ENCODE measurements at regions not wholly inside any gene's neighbourhood (a gene's known extent, or its start where the extent isn't known, plus 50 kb on each side); places are given as distances from the start of the nearest gene placed in this dataset.
"Not testable (repeated sequence)": the region's sequence is repeated elsewhere in the genome, so short reads cannot be mapped to it uniquely, and the experiment has no call there.

DNA sequence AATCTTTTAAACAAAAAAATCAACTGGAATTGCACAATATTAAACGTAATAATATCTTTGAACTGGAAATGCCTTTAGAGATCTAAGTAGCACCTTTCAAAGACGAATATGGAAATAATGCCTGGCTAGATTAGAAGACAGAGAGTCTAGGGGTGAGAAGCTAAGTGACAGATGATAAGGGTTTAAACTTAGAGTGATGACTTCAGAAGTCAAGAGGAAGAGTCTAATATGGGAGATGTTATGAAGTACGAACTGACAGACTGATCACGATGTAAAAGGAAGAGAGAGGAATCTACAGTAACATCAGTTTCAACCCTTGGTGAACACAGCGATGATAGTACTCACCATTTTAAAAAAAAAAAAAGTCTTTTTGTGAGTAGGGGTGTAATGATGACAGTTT is 57.9 kb downstream of the HINT1 start:
- no peak for DNase-seq
- POLR2A ChIA-PET = interaction anchor here (0.7 kb wide), 1 partner anchor 235 kb away, joined by 4 read pairs; no protein-coding TSS in a partner anchor
- H3K36me3 ChIP-seq (ENCODE audit: control insufficient read depth in 4 of 4, insufficient read depth in 4 of 4, low read length in 3 of 4) = no peaks in the 10 kb centered on the region
- H3K4me1 ChIP-seq (ENCODE audit: control extremely low read depth in 1 of 4, control insufficient read depth in 4 of 4, insufficient read depth in 4 of 4, low read length in 3 of 4) = peaks cover 0 to 23% (median 6%) of the 10 kb centered on the region in 4 experiments
- H3K27me3 ChIP-seq (replicated peaks in 2 of 5; ENCODE audit: control insufficient read depth in 4 of 5, insufficient read depth in 5 of 5, low read length in 4 of 5) = no peaks in the 10 kb centered on the region
- no peaks in the 10 kb centered on the region for H3K9me3 ChIP-seq (ENCODE audit: control extremely low read depth in 1 of 5, control insufficient read depth in 4 of 5, insufficient read depth in 2 of 5, low read depth in 1 of 5, low read length in 4 of 5)
- no peak overlapping the region for H3K27ac ChIP-seq (ENCODE audit: insufficient read depth in 1 of 2, low read depth in 1 of 2, low read length in 2 of 2, poor library complexity in 1 of 2, severe bottlenecking in 2 of 2)
- 86% methylated on average over 4 of the region's 5 CpGs for WGBS (ENCODE audit: insufficient coverage)
- H3K4me3 ChIP-seq (ENCODE audit: control insufficient read depth in 1 of 7, extremely low read depth in 1 of 7, insufficient read depth in 4 of 7, low read depth in 2 of 7, low read length in 6 of 7) = no peak overlapping the region
- CTCF ChIA-PET = interaction anchor here (0.6 to 3.3 kb wide), 5 partner anchors 7 to 997 kb away, joined by 3 to 18 read pairs (median 3); no protein-coding TSS in a partner anchor

GRCh38 chr5:131104169-131104808 is 60.8 kb downstream of the HINT1 start:
- CTCF ChIA-PET = interaction anchor here (0.6 to 1.3 kb wide), 2 partner anchors 296 to 995 kb away, joined by 3 to 4 read pairs; no protein-coding TSS in a partner anchor
- WGBS (ENCODE audit: insufficient coverage) = no CpG with 5 or more reads among the region's 2 CpGs
- Histone ChIP-seq H3K27me3 (replicated peaks in 2 of 5; ENCODE audit: control insufficient read depth in 4 of 5, insufficient read depth in 5 of 5, low read length in 4 of 5) (no peaks in the 10 kb centered on the region), H3K36me3 (ENCODE audit: control insufficient read depth in 4 of 4, insufficient read depth in 4 of 4, low read length in 3 of 4) (no peaks in the 10 kb centered on the region), H3K4me3 (ENCODE audit: control insufficient read depth in 1 of 7, extremely low read depth in 1 of 7, insufficient read depth in 4 of 7, low read depth in 2 of 7, low read length in 6 of 7) (no peak overlapping the region), H3K27ac (ENCODE audit: insufficient read depth in 1 of 2, low read depth in 1 of 2, low read length in 2 of 2, poor library complexity in 1 of 2, severe bottlenecking in 2 of 2) (no peak overlapping the region), H3K4me1 (ENCODE audit: control extremely low read depth in 1 of 4, control insufficient read depth in 4 of 4, insufficient read depth in 4 of 4, low read length in 3 of 4) (peaks cover 0 to 23% (median 6%) of the 10 kb centered on the region in 4 experiments), H3K9me3 (ENCODE audit: control extremely low read depth in 1 of 5, control insufficient read depth in 4 of 5, insufficient read depth in 2 of 5, low read depth in 1 of 5, low read length in 4 of 5) (no peaks in the 10 kb centered on the region)
- peak; percentile 10 to 63 (median 60) for DNase-seq
- POLR2A ChIA-PET = no interaction called here

DNA sequence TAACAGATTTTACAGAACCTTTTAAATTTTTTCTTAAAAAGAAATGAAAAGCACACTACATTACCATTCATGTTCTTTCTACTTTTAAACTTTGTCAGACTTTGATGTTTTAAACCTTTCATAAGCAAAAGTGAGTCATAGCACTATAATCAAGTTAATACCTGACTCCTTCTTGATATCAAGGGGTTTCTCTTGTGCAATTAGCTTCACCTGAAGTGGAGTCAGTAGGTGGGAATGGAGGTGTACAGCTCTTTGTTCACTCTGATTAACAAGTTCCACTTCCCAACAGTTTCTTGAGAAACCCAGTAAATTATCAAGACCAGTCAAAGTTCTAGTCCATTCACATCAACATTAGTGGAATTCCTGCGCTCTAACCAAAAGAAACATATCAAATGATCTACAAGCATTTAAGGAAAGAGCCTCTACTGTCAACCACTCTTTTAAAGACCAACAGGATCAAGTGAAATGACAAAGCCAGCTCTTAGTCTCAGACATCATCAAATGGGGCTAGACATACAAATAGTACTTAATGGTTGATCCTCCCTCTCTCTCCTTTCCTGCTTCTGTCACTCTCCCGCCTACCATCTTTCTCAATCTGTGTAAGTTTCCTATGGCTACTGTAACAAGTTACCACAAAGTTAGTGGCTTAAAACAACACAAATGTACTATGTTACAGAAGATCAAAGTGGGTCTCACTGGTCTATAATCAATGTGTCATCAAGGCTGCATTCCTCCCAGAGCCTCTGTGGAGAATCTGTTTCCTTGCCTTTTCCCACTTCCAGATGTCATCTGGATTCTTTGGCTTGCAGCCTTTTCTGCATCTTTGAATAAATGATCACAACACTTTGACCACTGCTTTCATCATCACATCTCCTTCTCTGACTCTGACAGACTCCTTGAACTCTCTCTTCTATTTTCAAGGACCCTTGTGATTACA is 68.0 kb downstream of the HINT1 start:
- no peaks in the 10 kb centered on the region for H3K36me3 ChIP-seq (ENCODE audit: control insufficient read depth in 4 of 4, insufficient read depth in 4 of 4, low read length in 3 of 4)
- ChIA-PET POLR2A (no interaction called here), CTCF (no interaction called here)
- H3K27ac ChIP-seq (ENCODE audit: insufficient read depth in 1 of 2, low read depth in 1 of 2, low read length in 2 of 2, poor library complexity in 1 of 2, severe bottlenecking in 2 of 2) = no peak overlapping the region
- H3K4me3 ChIP-seq (ENCODE audit: control insufficient read depth in 1 of 7, extremely low read depth in 1 of 7, insufficient read depth in 4 of 7, low read depth in 2 of 7, low read length in 6 of 7) = no peak overlapping the region
- 84% methylated on average over 2 of the region's 2 CpGs for WGBS (ENCODE audit: insufficient coverage)
- no peaks in the 10 kb centered on the region for H3K9me3 ChIP-seq (ENCODE audit: control extremely low read depth in 1 of 5, control insufficient read depth in 4 of 5, insufficient read depth in 2 of 5, low read depth in 1 of 5, low read length in 4 of 5)
- no peak for DNase-seq
- H3K4me1 ChIP-seq (ENCODE audit: control extremely low read depth in 1 of 4, control insufficient read depth in 4 of 4, insufficient read depth in 4 of 4, low read length in 3 of 4) = no peaks in the 10 kb centered on the region
- H3K27me3 ChIP-seq (replicated peaks in 2 of 5; ENCODE audit: control insufficient read depth in 4 of 5, insufficient read depth in 5 of 5, low read length in 4 of 5) = no peaks in the 10 kb centered on the region

DNA sequence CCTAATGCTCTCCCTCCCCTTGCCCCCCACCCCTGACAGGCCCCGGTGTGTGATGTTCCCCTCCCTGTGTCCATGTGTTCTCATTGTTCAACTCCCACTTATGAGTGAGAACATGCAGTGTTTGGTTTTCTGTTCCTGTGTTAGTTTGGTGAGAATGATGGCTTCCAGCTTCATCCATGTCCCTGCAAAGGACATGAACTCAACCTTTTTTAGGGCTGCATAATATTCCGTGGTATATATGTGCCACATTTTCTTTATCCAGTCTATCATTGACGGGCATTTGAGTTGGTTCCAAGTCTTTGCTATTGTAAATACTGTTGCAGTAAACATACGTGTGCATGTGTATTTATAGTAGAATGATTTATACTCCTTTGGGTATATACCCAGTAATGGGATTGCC is 69.5 kb downstream of the HINT1 start:
- H3K4me1 ChIP-seq (ENCODE audit: control extremely low read depth in 1 of 4, control insufficient read depth in 4 of 4, insufficient read depth in 4 of 4, low read length in 3 of 4); H3K27ac ChIP-seq (ENCODE audit: insufficient read depth in 1 of 2, low read depth in 1 of 2, low read length in 2 of 2, poor library complexity in 1 of 2, severe bottlenecking in 2 of 2); H3K36me3 ChIP-seq (ENCODE audit: control insufficient read depth in 4 of 4, insufficient read depth in 4 of 4, low read length in 3 of 4); POLR2A ChIA-PET; CTCF ChIA-PET; H3K4me3 ChIP-seq (ENCODE audit: control insufficient read depth in 1 of 7, extremely low read depth in 1 of 7, insufficient read depth in 4 of 7, low read depth in 2 of 7, low read length in 6 of 7); H3K27me3 ChIP-seq (replicated peaks in 2 of 5; ENCODE audit: control insufficient read depth in 4 of 5, insufficient read depth in 5 of 5, low read length in 4 of 5); DNase-seq; H3K9me3 ChIP-seq (ENCODE audit: control extremely low read depth in 1 of 5, control insufficient read depth in 4 of 5, insufficient read depth in 2 of 5, low read depth in 1 of 5, low read length in 4 of 5): not testable (repeated sequence)
- 92% methylated on average over 2 of the region's 4 CpGs for WGBS (ENCODE audit: insufficient coverage)

GRCh38 chr5:131084436-131084835 is 80.6 kb downstream of the HINT1 start:
- DNase-seq = peak in 2 of 3 donors; percentile 33 to 44
- no peak overlapping the region for H3K27ac ChIP-seq (ENCODE audit: insufficient read depth in 1 of 2, low read depth in 1 of 2, low read length in 2 of 2, poor library complexity in 1 of 2, severe bottlenecking in 2 of 2)
- CTCF ChIA-PET = no interaction called here
- no peaks in the 10 kb centered on the region for H3K36me3 ChIP-seq (ENCODE audit: control insufficient read depth in 4 of 4, insufficient read depth in 4 of 4, low read length in 3 of 4)
- no CpG with 5 or more reads among the region's 3 CpGs for WGBS (ENCODE audit: insufficient coverage)
- H3K9me3 ChIP-seq (ENCODE audit: control extremely low read depth in 1 of 5, control insufficient read depth in 4 of 5, insufficient read depth in 2 of 5, low read depth in 1 of 5, low read length in 4 of 5) = peaks cover 0 to 8% (median 0%) of the 10 kb centered on the region in 5 experiments
- no peak overlapping the region for H3K4me3 ChIP-seq (ENCODE audit: control insufficient read depth in 1 of 7, extremely low read depth in 1 of 7, insufficient read depth in 4 of 7, low read depth in 2 of 7, low read length in 6 of 7)
- no peaks in the 10 kb centered on the region for H3K4me1 ChIP-seq (ENCODE audit: control extremely low read depth in 1 of 4, control insufficient read depth in 4 of 4, insufficient read depth in 4 of 4, low read length in 3 of 4)
- POLR2A ChIA-PET = no interaction called here
- no peaks in the 10 kb centered on the region for H3K27me3 ChIP-seq (replicated peaks in 2 of 5; ENCODE audit: control insufficient read depth in 4 of 5, insufficient read depth in 5 of 5, low read length in 4 of 5)

DNA sequence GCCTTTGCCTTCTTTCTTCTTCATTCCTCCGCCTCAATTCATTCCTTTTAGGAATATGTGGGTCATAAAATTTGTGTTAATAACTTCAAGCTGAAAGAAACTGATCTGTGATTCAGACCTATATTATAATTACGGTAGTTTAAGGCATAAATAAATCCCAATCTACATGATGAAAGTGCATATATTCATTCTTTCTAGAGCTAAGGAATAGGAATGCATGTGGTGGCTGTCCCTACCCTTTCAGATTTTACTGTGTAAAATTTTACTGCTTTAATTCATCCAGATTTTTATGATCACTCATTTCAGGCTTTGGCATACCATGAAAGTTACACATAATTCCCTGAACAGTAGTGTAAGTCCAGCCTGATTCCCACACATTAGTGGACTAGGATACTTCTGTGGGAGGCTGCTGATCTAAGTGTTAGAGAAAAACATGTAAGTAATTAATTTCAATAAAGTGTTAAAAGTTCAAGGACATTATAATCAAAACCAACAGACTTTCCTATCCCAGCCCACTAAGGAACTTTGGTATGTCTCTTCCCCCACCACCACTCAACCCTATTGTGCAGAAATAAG is 83.1 kb downstream of the HINT1 start:
- H3K9me3 ChIP-seq (ENCODE audit: control extremely low read depth in 1 of 5, control insufficient read depth in 4 of 5, insufficient read depth in 2 of 5, low read depth in 1 of 5, low read length in 4 of 5) = peaks cover 0 to 3% (median 0%) of the 10 kb centered on the region in 5 experiments
- CTCF ChIA-PET = no interaction called here
- POLR2A ChIA-PET = no interaction called here
- no peaks in the 10 kb centered on the region for H3K36me3 ChIP-seq (ENCODE audit: control insufficient read depth in 4 of 4, insufficient read depth in 4 of 4, low read length in 3 of 4)
- no peak for DNase-seq
- no peak overlapping the region for H3K4me3 ChIP-seq (ENCODE audit: control insufficient read depth in 1 of 7, extremely low read depth in 1 of 7, insufficient read depth in 4 of 7, low read depth in 2 of 7, low read length in 6 of 7)
- no peak overlapping the region for H3K27ac ChIP-seq (ENCODE audit: insufficient read depth in 1 of 2, low read depth in 1 of 2, low read length in 2 of 2, poor library complexity in 1 of 2, severe bottlenecking in 2 of 2)
- no CpG with 5 or more reads among the region's 2 CpGs for WGBS (ENCODE audit: insufficient coverage)
- no peaks in the 10 kb centered on the region for H3K4me1 ChIP-seq (ENCODE audit: control extremely low read depth in 1 of 4, control insufficient read depth in 4 of 4, insufficient read depth in 4 of 4, low read length in 3 of 4)
- no peaks in the 10 kb centered on the region for H3K27me3 ChIP-seq (replicated peaks in 2 of 5; ENCODE audit: control insufficient read depth in 4 of 5, insufficient read depth in 5 of 5, low read length in 4 of 5)

- Histone ChIP-seq H3K4me1 (ENCODE audit: control extremely low read depth in 1 of 4, control insufficient read depth in 4 of 4, insufficient read depth in 4 of 4, low read length in 3 of 4) (no peaks in the 10 kb centered on the region), H3K36me3 (ENCODE audit: control insufficient read depth in 4 of 4, insufficient read depth in 4 of 4, low read length in 3 of 4) (no peaks in the 10 kb centered on the region), H3K9me3 (ENCODE audit: control extremely low read depth in 1 of 5, control insufficient read depth in 4 of 5, insufficient read depth in 2 of 5, low read depth in 1 of 5, low read length in 4 of 5) (no peaks in the 10 kb centered on the region), H3K27me3 (replicated peaks in 2 of 5; ENCODE audit: control insufficient read depth in 4 of 5, insufficient read depth in 5 of 5, low read length in 4 of 5) (no peaks in the 10 kb centered on the region), H3K4me3 (ENCODE audit: control insufficient read depth in 1 of 7, extremely low read depth in 1 of 7, insufficient read depth in 4 of 7, low read depth in 2 of 7, low read length in 6 of 7) (no peak overlapping the region), H3K27ac (ENCODE audit: insufficient read depth in 1 of 2, low read depth in 1 of 2, low read length in 2 of 2, poor library complexity in 1 of 2, severe bottlenecking in 2 of 2) (no peak overlapping the region)
- 92% methylated on average over 2 of the region's 3 CpGs for WGBS (ENCODE audit: insufficient coverage)
- no peak for DNase-seq
- ChIA-PET POLR2A (no interaction called here), CTCF (no interaction called here)
Observed at GRCh38 chr5:131081374-131081773, 83.7 kb downstream of the HINT1 start.

Measured in common myeloid progenitor, CD34-positive (primary cell).